Colonic mucosa (tissue), 4 donors: ENCODE measurements at regions not wholly inside any gene's neighbourhood (a gene's known extent, or its start where the extent isn't known, plus 50 kb on each side); places are given as distances from the start of the nearest gene placed in this dataset.

Source experiments
- DNase-seq: peaks from one replicate; pipeline ENCODE4 v3.0.0-alpha.2; 2020
- H3K27ac ChIP-seq: fragments of 200-600 bp; one replicate; pipeline ENCODE4 v1.8.0; 2021
- H3K27me3 ChIP-seq: fragments of 200-600 bp; one replicate; pipeline ENCODE4 v1.8.0; 2021
- H3K36me3 ChIP-seq: fragments of 200-600 bp; one replicate; pipeline ENCODE4 v1.8.0; 2021
- H3K4me1 ChIP-seq: fragments of 200-600 bp; one replicate; pipeline ENCODE4 v1.8.0; 2021; ENCODE audit warnings: mild to moderate bottlenecking
- H3K4me3 ChIP-seq: fragments of 200-600 bp; one replicate; pipeline ENCODE4 v1.8.0; 2021
- H3K9ac ChIP-seq, 2 donors: one replicate each; pipeline ENCODE4 v1.7.0; 2013; ENCODE audit warnings: control low read depth in 2 of 2, low read depth in 2 of 2, low read length in 2 of 2
- H3K9me3 ChIP-seq: fragments of 200-600 bp; one replicate; pipeline ENCODE4 v1.8.0; 2021
- intact Hi-C: fragments of 100-400 bp; cut with DNase I; formaldehyde crosslinking; loops from one replicate; pipeline ENCODE4 v1.14.1; 2022
- TF ChIP-seq, protein P1 (sequence below): fragments of 200-600 bp; IDR thresholded peaks from one replicate; pipeline ENCODE4 v1.8.0; 2022; ENCODE audit warnings: antibody characterized with exemption, mild to moderate bottlenecking
- donor health status: healthy.
- donor health status: DM: no; HTN: no; CAD: no.
- donor health status: DM: no; HTN: no; CAD: no.

DNA sequence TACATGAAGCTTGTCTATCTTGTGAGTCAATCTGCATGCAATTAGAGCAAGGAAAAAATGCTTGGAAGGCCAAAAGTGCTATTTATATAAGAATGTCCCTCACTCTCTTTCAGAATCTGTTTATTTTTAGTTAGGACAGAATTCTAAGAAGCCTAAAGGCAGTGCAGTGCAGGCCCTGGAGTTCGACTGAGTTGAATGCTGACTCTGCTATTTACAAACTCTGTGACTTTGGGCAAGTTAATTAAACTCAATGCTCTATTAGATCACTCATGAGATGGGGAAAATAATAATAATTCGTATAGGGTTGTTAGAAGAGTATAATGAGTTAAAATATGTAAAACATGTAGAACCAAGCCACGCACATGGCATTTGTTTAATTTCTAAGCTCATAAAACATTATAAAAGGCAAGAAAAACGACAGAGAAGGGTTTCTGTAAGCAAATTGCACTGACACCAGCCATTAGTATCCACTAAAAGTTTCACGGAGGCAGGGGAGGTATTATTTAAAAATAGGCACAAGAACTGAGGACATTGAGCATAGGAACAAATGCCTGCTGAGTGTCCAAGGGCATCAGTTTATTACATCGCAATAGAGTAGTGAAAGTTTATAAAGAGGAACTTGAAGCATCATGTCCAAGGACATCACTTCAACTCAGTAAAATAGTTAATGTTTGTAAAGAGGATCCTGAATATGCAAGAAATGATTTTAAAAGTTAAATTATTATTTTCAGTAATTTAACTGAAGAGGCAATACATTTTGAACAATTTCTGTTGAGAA lies 115.0 kb upstream of the INPP4B start:
- Histone ChIP-seq H3K27me3 (no peaks in the 10 kb centered on the region), H3K9me3 (no peaks in the 10 kb centered on the region), H3K36me3 (no peaks in the 10 kb centered on the region), H3K4me1 (no peaks in the 10 kb centered on the region), H3K9ac (no peak overlapping the region), H3K4me3 (no peak overlapping the region), H3K27ac (no peak overlapping the region)
- no peak for DNase-seq
- intact Hi-C loops = no loop called here
- TF ChIP-seq, protein P1, sequence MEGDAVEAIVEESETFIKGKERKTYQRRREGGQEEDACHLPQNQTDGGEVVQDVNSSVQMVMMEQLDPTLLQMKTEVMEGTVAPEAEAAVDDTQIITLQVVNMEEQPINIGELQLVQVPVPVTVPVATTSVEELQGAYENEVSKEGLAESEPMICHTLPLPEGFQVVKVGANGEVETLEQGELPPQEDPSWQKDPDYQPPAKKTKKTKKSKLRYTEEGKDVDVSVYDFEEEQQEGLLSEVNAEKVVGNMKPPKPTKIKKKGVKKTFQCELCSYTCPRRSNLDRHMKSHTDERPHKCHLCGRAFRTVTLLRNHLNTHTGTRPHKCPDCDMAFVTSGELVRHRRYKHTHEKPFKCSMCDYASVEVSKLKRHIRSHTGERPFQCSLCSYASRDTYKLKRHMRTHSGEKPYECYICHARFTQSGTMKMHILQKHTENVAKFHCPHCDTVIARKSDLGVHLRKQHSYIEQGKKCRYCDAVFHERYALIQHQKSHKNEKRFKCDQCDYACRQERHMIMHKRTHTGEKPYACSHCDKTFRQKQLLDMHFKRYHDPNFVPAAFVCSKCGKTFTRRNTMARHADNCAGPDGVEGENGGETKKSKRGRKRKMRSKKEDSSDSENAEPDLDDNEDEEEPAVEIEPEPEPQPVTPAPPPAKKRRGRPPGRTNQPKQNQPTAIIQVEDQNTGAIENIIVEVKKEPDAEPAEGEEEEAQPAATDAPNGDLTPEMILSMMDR = no peak

DNA sequence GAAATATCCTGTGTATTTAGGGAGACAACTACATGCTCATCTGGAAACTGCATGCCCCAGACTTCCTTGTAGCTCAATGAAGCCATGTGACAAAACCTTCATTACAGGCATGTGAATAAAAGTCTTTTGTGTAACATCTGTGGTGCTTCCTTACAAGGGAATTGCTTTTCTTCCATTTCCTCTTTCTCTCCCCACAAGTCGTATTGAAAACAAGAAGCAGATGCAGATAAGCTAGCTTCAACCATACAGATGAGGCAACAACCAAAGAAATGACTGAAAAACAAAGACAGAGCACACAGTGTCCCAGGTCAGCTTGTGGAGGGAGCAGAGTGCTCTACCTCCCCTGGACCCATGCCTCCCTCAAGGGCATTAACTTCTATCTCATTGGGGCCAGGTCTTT lies 115.8 kb upstream of the INPP4B start:
- Histone ChIP-seq H3K4me1 (no peaks in the 10 kb centered on the region), H3K27me3 (no peaks in the 10 kb centered on the region), H3K9ac (no peak overlapping the region), H3K4me3 (no peak overlapping the region), H3K36me3 (no peaks in the 10 kb centered on the region), H3K9me3 (no peaks in the 10 kb centered on the region), H3K27ac (no peak overlapping the region)
- TF ChIP-seq, protein P1 = no peak
- intact Hi-C loops = no loop called here
- DNase-seq = no peak

GRCh38 chr4:142974328-142974727 lies 128.2 kb upstream of the INPP4B start:
- intact Hi-C loops = no loop called here
- Histone ChIP-seq H3K4me3 (no peak overlapping the region), H3K9ac (no peak overlapping the region), H3K36me3 (no peaks in the 10 kb centered on the region), H3K9me3 (no peaks in the 10 kb centered on the region), H3K27me3 (no peaks in the 10 kb centered on the region), H3K4me1 (no peaks in the 10 kb centered on the region), H3K27ac (no peak overlapping the region)
- TF ChIP-seq, protein P1 = no peak
- no peak for DNase-seq

DNA sequence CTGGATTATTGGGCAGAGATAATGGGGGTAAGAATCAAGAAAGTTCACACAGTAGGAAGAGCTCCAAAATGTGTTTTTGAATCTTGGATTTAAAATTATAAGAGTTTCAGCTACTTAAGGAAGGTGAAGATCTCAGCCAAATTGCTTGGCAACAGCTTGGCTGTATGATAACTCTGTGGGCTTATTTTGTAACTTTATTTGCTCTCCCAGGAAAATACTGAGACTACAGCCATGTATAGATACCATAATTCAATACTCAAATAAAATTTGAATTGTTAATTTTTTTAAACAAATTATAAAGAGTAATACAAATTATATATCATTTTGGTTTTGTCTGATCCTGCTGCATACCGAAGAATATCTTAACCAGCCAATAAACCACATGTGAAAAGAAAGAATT lies 129.5 kb upstream of the INPP4B start:
- intact Hi-C loops = no loop called here
- DNase-seq = no peak
- H3K9me3 ChIP-seq = no peaks in the 10 kb centered on the region
- H3K36me3 ChIP-seq = no peaks in the 10 kb centered on the region
- TF ChIP-seq, protein P1 = no peak
- no peaks in the 10 kb centered on the region for H3K27me3 ChIP-seq
- no peak overlapping the region for H3K9ac ChIP-seq
- H3K27ac ChIP-seq = no peak overlapping the region
- H3K4me1 ChIP-seq = no peaks in the 10 kb centered on the region
- H3K4me3 ChIP-seq = no peak overlapping the region

DNA sequence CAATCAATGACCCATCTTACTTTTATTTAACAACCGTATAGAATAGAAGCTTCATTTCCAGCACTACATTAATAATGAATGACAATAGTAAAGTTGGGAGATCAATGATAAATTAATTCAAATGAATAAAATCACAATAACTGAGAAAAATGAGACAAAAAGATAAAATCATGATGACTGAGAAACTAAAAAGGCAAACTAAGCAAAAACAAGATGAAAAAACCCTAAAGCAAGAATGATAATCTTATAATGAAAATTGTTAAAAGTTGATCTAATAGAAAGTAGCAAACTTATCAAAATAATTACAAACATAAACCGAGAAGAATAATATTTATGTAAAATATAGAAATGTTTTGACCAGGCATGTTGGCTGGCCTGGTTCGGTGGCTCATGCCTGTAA lies 130.4 kb upstream of the INPP4B start:
- H3K4me1 ChIP-seq = no peaks in the 10 kb centered on the region
- H3K36me3 ChIP-seq = no peaks in the 10 kb centered on the region
- no peak for DNase-seq
- no peak overlapping the region for H3K9ac ChIP-seq
- H3K27me3 ChIP-seq = no peaks in the 10 kb centered on the region
- no peak overlapping the region for H3K4me3 ChIP-seq
- no peaks in the 10 kb centered on the region for H3K9me3 ChIP-seq
- H3K27ac ChIP-seq = no peak overlapping the region
- intact Hi-C loops = no loop called here
- TF ChIP-seq, protein P1 = no peak
